ENCODE measurements at regions not wholly inside any gene's neighbourhood (a gene's known extent, or its start where the extent isn't known, plus 50 kb on each side); places are given as distances from the start of the nearest gene placed in this dataset.

DNA sequence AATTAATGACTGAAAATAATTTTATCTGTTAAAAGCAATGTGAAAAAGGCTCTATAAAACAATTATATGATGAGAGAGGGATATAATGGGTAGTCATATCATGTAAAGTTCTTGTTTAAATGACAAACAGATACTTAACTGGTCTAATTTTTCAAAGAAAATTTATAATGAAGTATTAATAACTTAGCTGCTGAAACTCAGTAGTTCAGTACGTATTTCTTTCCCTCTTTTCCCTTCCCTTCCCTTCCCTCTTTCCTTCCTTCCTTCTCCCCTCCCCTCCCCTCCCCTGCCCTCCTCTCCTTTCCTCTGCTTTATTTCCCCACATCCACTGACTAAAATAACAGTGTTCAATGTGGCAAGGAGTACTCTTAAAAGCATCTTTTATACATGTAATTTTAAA is 123.1 kb upstream of the PTGFR start:
- WGBS (ENCODE audit: insufficient coverage), result no CpG with 5 or more reads among the region's 1 CpG
- Histone ChIP-seq H4K20me1 (ENCODE audit: control insufficient read depth, insufficient read depth, low read length, poor library complexity, severe bottlenecking) (no peaks in the 10 kb centered on the region), H3K27ac (ENCODE audit: low read length in 2 of 2) (no peak overlapping the region), H2AFZ (ENCODE audit: insufficient read depth, low read depth, low read length, poor library complexity, severe bottlenecking) (no peak overlapping the region), H3K9ac (ENCODE audit: low read length) (no peak overlapping the region), H3K9me3 (ENCODE audit: control extremely low read depth in 1 of 3, control insufficient read depth in 2 of 3, insufficient read depth in 1 of 3, low read length in 2 of 3) (no peaks in the 10 kb centered on the region), H3K4me3 (ENCODE audit: control extremely low read depth in 1 of 5, extremely low read depth in 1 of 5, insufficient read depth in 1 of 5, low read depth in 2 of 5, low read length in 4 of 5) (no peak overlapping the region), H3K36me3 (replicated peaks in 1 of 2; ENCODE audit: control extremely low read depth in 1 of 2, control insufficient read depth in 1 of 2, extremely low read depth in 1 of 2, insufficient read depth in 2 of 2, low read length in 1 of 2) (no peaks in the 10 kb centered on the region), H3K4me2 (replicated peaks; ENCODE audit: low read depth, low read length, poor library complexity, severe bottlenecking) (no peak overlapping the region), H3K79me2 (ENCODE audit: control insufficient read depth, insufficient read depth, low read length) (no peaks in the 10 kb centered on the region), H3K4me1 (ENCODE audit: control insufficient read depth in 2 of 2, insufficient read depth in 2 of 2, low read length in 2 of 2) (no peaks in the 10 kb centered on the region), H3K27me3 (replicated peaks in 1 of 4; ENCODE audit: control extremely low read depth in 1 of 4, control insufficient read depth in 3 of 4, insufficient read depth in 4 of 4, low read length in 3 of 4) (no peaks in the 10 kb centered on the region)
- TF ChIP-seq, protein P1, sequence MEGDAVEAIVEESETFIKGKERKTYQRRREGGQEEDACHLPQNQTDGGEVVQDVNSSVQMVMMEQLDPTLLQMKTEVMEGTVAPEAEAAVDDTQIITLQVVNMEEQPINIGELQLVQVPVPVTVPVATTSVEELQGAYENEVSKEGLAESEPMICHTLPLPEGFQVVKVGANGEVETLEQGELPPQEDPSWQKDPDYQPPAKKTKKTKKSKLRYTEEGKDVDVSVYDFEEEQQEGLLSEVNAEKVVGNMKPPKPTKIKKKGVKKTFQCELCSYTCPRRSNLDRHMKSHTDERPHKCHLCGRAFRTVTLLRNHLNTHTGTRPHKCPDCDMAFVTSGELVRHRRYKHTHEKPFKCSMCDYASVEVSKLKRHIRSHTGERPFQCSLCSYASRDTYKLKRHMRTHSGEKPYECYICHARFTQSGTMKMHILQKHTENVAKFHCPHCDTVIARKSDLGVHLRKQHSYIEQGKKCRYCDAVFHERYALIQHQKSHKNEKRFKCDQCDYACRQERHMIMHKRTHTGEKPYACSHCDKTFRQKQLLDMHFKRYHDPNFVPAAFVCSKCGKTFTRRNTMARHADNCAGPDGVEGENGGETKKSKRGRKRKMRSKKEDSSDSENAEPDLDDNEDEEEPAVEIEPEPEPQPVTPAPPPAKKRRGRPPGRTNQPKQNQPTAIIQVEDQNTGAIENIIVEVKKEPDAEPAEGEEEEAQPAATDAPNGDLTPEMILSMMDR (IDR thresholded peaks at IDR 0.05), result no peak
- no peak for TF ChIP-seq EZH2 (IDR thresholded peaks at IDR 0.05; ENCODE audit: borderline replicate concordance, insufficient read depth, low read depth, low read length, poor library complexity, severe bottlenecking)
- no peak for DNase-seq
- H3K4me1 Mint-ChIP-seq, result no peaks in the 10 kb centered on the region
- no peak overlapping the region for H3K4me3 Mint-ChIP-seq
- H3K27ac Mint-ChIP-seq, result no peak overlapping the region
- no peaks in the 10 kb centered on the region for H3K9me3 Mint-ChIP-seq (ENCODE audit: insufficient read depth)
- ChIA-PET POLR2A (no interaction called here), CTCF (no interaction called here)
- H3K27me3 Mint-ChIP-seq, result peaks cover 4% of the 10 kb centered on the region
- intact Hi-C loops (cut with micrococcal nuclease), result no loop called here
- no peak for ATAC-seq (ENCODE audit: low read depth)

GRCh38 chr1:78369546-78369945 is 121.2 kb upstream of the PTGFR start:
- CTCF ChIA-PET, result no interaction called here
- Histone ChIP-seq H3K4me1 (ENCODE audit: control insufficient read depth in 2 of 2, insufficient read depth in 2 of 2, low read length in 2 of 2) (no peaks in the 10 kb centered on the region), H4K20me1 (ENCODE audit: control insufficient read depth, insufficient read depth, low read length, poor library complexity, severe bottlenecking) (no peaks in the 10 kb centered on the region), H3K36me3 (replicated peaks in 1 of 2; ENCODE audit: control extremely low read depth in 1 of 2, control insufficient read depth in 1 of 2, extremely low read depth in 1 of 2, insufficient read depth in 2 of 2, low read length in 1 of 2) (no peaks in the 10 kb centered on the region), H3K27me3 (replicated peaks in 1 of 4; ENCODE audit: control extremely low read depth in 1 of 4, control insufficient read depth in 3 of 4, insufficient read depth in 4 of 4, low read length in 3 of 4) (no peaks in the 10 kb centered on the region), H3K27ac (ENCODE audit: low read length in 2 of 2) (no peak overlapping the region), H3K9me3 (ENCODE audit: control extremely low read depth in 1 of 3, control insufficient read depth in 2 of 3, insufficient read depth in 1 of 3, low read length in 2 of 3) (no peaks in the 10 kb centered on the region), H3K4me3 (ENCODE audit: control extremely low read depth in 1 of 5, extremely low read depth in 1 of 5, insufficient read depth in 1 of 5, low read depth in 2 of 5, low read length in 4 of 5) (no peak overlapping the region), H3K79me2 (ENCODE audit: control insufficient read depth, insufficient read depth, low read length) (no peaks in the 10 kb centered on the region), H3K4me2 (replicated peaks; ENCODE audit: low read depth, low read length, poor library complexity, severe bottlenecking) (no peak overlapping the region), H2AFZ (ENCODE audit: insufficient read depth, low read depth, low read length, poor library complexity, severe bottlenecking) (no peak overlapping the region), H3K9ac (ENCODE audit: low read length) (no peak overlapping the region)
- peaks cover 4% of the 10 kb centered on the region for H3K27me3 Mint-ChIP-seq
- H3K27ac Mint-ChIP-seq, result no peak overlapping the region
- no CpG with 5 or more reads among the region's 1 CpG for WGBS (ENCODE audit: insufficient coverage)
- ATAC-seq (ENCODE audit: low read depth) (no peak), DNase-seq (no peak)
- H3K4me3 Mint-ChIP-seq, result no peak overlapping the region
- H3K9me3 Mint-ChIP-seq (ENCODE audit: insufficient read depth), result no peaks in the 10 kb centered on the region
- intact Hi-C loops (cut with micrococcal nuclease), result no loop called here
- TF ChIP-seq, protein P1 (IDR thresholded peaks at IDR 0.05), result no peak
- no peak for TF ChIP-seq EZH2 (IDR thresholded peaks at IDR 0.05; ENCODE audit: borderline replicate concordance, insufficient read depth, low read depth, low read length, poor library complexity, severe bottlenecking)
- no peaks in the 10 kb centered on the region for H3K4me1 Mint-ChIP-seq
- POLR2A ChIA-PET, result no interaction called here

Measured in B cell (primary cell).